ENCODE measurements at regions not wholly inside any gene's neighbourhood (a gene's known extent, or its start where the extent isn't known, plus 50 kb on each side); places are given as distances from the start of the nearest gene placed in this dataset.
A peak's percentile ranks its signal among the peaks of the same experiment; 100 is the strongest.

DNA sequence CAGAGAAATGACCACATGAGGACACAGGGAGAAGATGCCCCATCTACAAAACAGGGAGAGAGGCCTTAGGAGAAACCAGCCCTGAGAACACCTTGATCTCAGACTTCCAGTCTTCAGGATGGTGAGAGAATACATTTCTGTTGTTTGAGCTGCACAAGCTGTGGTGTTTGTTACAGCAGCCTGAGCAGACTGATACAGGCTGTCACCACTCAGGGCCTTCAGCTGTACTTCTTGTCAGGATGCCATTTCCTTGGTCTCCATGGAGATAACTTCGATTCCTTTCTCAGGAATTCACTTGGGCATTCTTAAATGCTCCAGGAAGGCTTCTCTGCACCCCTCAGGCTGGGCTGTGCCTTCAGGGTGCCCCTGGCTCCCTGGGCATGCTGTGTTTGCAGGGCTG, 85.7 kb upstream of the IGFBP3 start:
- in situ Hi-C loops (cut with MboI; ENCODE audit: low sequenced_read_pairs) = no loop called here
- H3K9me3 ChIP-seq (ENCODE audit: control insufficient read depth, insufficient read depth, low read length) = peaks cover 5% of the 10 kb centered on the region
- peaks cover 7% of the 10 kb centered on the region; the same call in 1 of the 2 replicates for H3K4me1 ChIP-seq (ENCODE audit: control insufficient read depth, insufficient read depth, low read length)
- no peaks in the 10 kb centered on the region for H3K79me1 ChIP-seq (ENCODE audit: low read depth in 1 of 2, low read length in 2 of 2)
- DNase-seq (no peak), ATAC-seq (ENCODE audit: low read depth) (no peak)
- POLR2A ChIA-PET (ENCODE audit: unreplicated experiment) = no interaction called here
- no TSS peak for BruUV-seq (replicated peaks)
- intact Hi-C loops (cut with micrococcal nuclease) = no loop called here
- no peak overlapping the region for H2AK9ac ChIP-seq (replicated peaks; ENCODE audit: low read depth, low read length, poor library complexity)
- H3K4me3 ChIP-seq (ENCODE audit: insufficient read depth, low read depth, low read length) = no peak overlapping the region
- no peak overlapping the region for H3K56ac ChIP-seq (ENCODE audit: extremely low read depth, insufficient read depth, low read length)
- H4K20me1 ChIP-seq (ENCODE audit: insufficient read depth, low read length) = no peaks in the 10 kb centered on the region
- no peak overlapping the region for H4K5ac ChIP-seq (ENCODE audit: low read depth, low read length)
- H2BK20ac ChIP-seq (ENCODE audit: low read depth, low read length) = no peak overlapping the region
- no peak overlapping the region for H2BK15ac ChIP-seq (ENCODE audit: low read depth, low read length)
- peak overlapping the region in 1 of 2 experiments; percentile 6; a peak in 1 of 4 replicates for H4K8ac ChIP-seq (ENCODE audit: low read depth in 2 of 2, low read length in 2 of 2)
- H3K4me2 ChIP-seq (ENCODE audit: low read depth, low read length) = no peak overlapping the region
- H2AK5ac ChIP-seq (ENCODE audit: low read depth, low read length) = 0 out of 2 replicates have a peak overlapping the region, but pooled peaks have one; percentile 4
- peak overlapping the region; percentile 9; the same call in 1 of the 2 replicates for H3K18ac ChIP-seq (ENCODE audit: low read depth, low read length)
- no peaks in the 10 kb centered on the region for H3K27me3 ChIP-seq (ENCODE audit: control insufficient read depth, insufficient read depth, low read length)
- dilution Hi-C loops (cut with HindIII; ENCODE audit: low sequenced_read_pairs, unreplicated experiment) = no loop called here
- no peak overlapping the region for H3K27ac ChIP-seq (ENCODE audit: insufficient read depth, low read length)
- 0 out of 2 replicates have a peak overlapping the region, but pooled peaks have one; percentile 29 for H3K4ac ChIP-seq (ENCODE audit: low read depth, low read length)
- H2AFZ ChIP-seq (replicated peaks; ENCODE audit: low read length, poor library complexity) = no peak overlapping the region
- WGBS, 2 experiments (ENCODE audit: extremely low coverage in 2 of 2, insufficient read length in 1 of 2) = 71% methylated on average over 1 of the region's 1 CpG; no CpG with 5 or more reads in 1 of the 2 experiments
- H2BK120ac ChIP-seq (ENCODE audit: low read depth, low read length) = peak overlapping the region; percentile 27; the same call in 1 of the 2 replicates
- H3K9ac ChIP-seq (ENCODE audit: low read depth, low read length) = no peak overlapping the region
- TF ChIP-seq NFE2L2 (IDR thresholded peaks at IDR 0.05; ENCODE audit: low read depth, low read length) (no peak), USF2 (IDR thresholded peaks at IDR 0.05; ENCODE audit: low read depth, low read length) (no peak), CTCF (conservative IDR thresholded peaks at IDR 0.05; ENCODE audit: low read depth, low read length) (no peak), CEBPB (IDR thresholded peaks at IDR 0.05; ENCODE audit: low read depth, low read length) (no peak), RFX5 (IDR thresholded peaks at IDR 0.05; ENCODE audit: low read depth, low read length) (no peak), MAFK (IDR thresholded peaks at IDR 0.05; ENCODE audit: low read depth, low read length) (no peak), MXI1 (IDR thresholded peaks at IDR 0.05; ENCODE audit: borderline replicate concordance, low read depth, low read length) (no peak), CHD1 (IDR thresholded peaks at IDR 0.05; ENCODE audit: low read depth, low read length) (no peak), RCOR1 (IDR thresholded peaks at IDR 0.05; ENCODE audit: insufficient replicate concordance, low read length) (no peak), FOS (IDR thresholded peaks at IDR 0.05; ENCODE audit: low read depth, low read length) (no peak), RAD21 (IDR thresholded peaks at IDR 0.05; ENCODE audit: low read length) (no peak), SMC3 (IDR thresholded peaks at IDR 0.05; ENCODE audit: low read depth, low read length) (no peak)
- TF ChIP-seq, protein P1, sequence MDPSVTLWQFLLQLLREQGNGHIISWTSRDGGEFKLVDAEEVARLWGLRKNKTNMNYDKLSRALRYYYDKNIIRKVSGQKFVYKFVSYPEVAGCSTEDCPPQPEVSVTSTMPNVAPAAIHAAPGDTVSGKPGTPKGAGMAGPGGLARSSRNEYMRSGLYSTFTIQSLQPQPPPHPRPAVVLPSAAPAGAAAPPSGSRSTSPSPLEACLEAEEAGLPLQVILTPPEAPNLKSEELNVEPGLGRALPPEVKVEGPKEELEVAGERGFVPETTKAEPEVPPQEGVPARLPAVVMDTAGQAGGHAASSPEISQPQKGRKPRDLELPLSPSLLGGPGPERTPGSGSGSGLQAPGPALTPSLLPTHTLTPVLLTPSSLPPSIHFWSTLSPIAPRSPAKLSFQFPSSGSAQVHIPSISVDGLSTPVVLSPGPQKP (IDR thresholded peaks at IDR 0.05; ENCODE audit: borderline replicate concordance, low read depth, low read length) = no peak
- peak overlapping the region; percentile 19; the same call in 1 of the 2 replicates for H3K14ac ChIP-seq (replicated peaks; ENCODE audit: low read depth, low read length)
- no peak overlapping the region for H3K23ac ChIP-seq (ENCODE audit: low read depth, low read length)
- no peaks in the 10 kb centered on the region for H3K36me3 ChIP-seq (ENCODE audit: control insufficient read depth, insufficient read depth, low read length)
- H4K91ac ChIP-seq (ENCODE audit: insufficient read depth, low read depth, low read length) = no peak overlapping the region
- CTCF ChIA-PET = no interaction called here
- no peak overlapping the region for H2BK5ac ChIP-seq (ENCODE audit: low read depth, low read length, poor library complexity, severe bottlenecking)
- peaks cover 5% of the 10 kb centered on the region; the same call in 1 of the 2 replicates for H3K9me1 ChIP-seq (ENCODE audit: insufficient read depth, low read length)

Data from IMR-90 (cell line).